ENCODE measurements at regions not wholly inside any gene's neighbourhood (a gene's known extent, or its start where the extent isn't known, plus 50 kb on each side); places are given as distances from the start of the nearest gene placed in this dataset.

DNA sequence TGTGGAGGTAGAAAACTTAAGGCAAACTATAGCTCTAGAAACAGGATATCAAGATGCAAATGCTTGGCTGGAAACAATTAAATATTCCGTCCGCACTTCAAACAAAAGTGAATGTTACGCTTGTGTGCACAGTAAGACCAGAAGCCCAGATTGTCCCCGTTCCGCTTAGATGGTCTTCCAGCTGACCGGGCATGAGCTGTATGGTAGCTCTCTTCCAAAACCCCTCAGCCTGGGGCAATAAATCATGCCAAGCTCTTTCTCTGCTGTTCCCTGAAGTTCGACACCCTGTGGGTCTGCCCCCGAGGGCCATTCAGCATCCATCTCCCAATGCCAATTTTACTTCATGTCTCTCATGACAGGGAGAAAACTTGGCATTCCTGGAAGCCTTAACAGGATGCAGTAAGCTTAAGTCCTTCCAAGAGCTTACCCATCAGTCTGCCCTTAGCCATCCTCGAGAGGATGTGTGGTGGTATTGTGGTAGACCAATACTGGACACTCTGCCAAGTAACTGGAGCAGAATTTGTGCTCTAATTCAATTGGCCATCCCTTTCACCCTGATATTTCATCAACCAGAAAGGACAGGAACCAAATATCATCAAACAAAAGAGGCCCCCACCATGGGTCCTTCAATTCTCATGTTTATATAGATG is 70.7 kb upstream of the RANBP6 start:
- Histone ChIP-seq H4K91ac (ENCODE audit: low read depth, low read length, poor library complexity) (no peak overlapping the region), H3K14ac (ENCODE audit: low read length) (no peak overlapping the region), H3K36me3 (replicated peaks in 1 of 2; ENCODE audit: control insufficient read depth in 2 of 2, insufficient read depth in 2 of 2, low read length in 2 of 2) (no peaks in the 10 kb centered on the region), H3K4me3 (ENCODE audit: low read length in 2 of 2) (no peak overlapping the region), H3K9ac (ENCODE audit: low read depth, low read length, poor library complexity) (no peak overlapping the region), H3K27ac (replicated peaks; ENCODE audit: low read length) (no peak overlapping the region), H3K23ac (ENCODE audit: low read depth, low read length, poor library complexity) (no peak overlapping the region), H3K79me1 (ENCODE audit: low read depth, low read length) (no peaks in the 10 kb centered on the region), H2BK120ac (ENCODE audit: low read depth, low read length) (no peak overlapping the region), H2AFZ (ENCODE audit: low read length) (no peak overlapping the region), H2BK12ac (ENCODE audit: low read length) (no peak overlapping the region), H4K8ac (ENCODE audit: low read depth, low read length) (no peak overlapping the region), H3K4me1 (ENCODE audit: control insufficient read depth in 2 of 2, insufficient read depth in 1 of 2, low read depth in 1 of 2, low read length in 2 of 2) (peaks cover 0 to 5% of the 10 kb centered on the region in 2 donors), H3K9me3 (replicated peaks in 1 of 2; ENCODE audit: control insufficient read depth in 2 of 2, insufficient read depth in 1 of 2, low read depth in 1 of 2, low read length in 2 of 2) (no peaks in the 10 kb centered on the region), H3K4me2 (ENCODE audit: insufficient read depth, low read length, poor library complexity, severe bottlenecking) (no peak overlapping the region), H3K4ac (ENCODE audit: low read length) (no peak overlapping the region), H2BK5ac (ENCODE audit: low read length) (no peak overlapping the region), H3K18ac (ENCODE audit: low read length) (no peak overlapping the region), H2AK5ac (ENCODE audit: low read depth, low read length) (no peak overlapping the region), H3K27me3 (ENCODE audit: control insufficient read depth in 3 of 3, insufficient read depth in 3 of 3, low read depth in 1 of 3, low read length in 3 of 3) (peaks cover 0 to 7% (median 0%) of the 10 kb centered on the region in 3 experiments), H2BK15ac (ENCODE audit: low read length) (no peak overlapping the region)
- no peak for DNase-seq (ENCODE audit: low spot score)
- WGBS, 2 donors (ENCODE audit: extremely low coverage in 2 of 2, insufficient read length in 2 of 2, insufficient replicate concordance in 1 of 2) = no CpG with 5 or more reads among the region's 9 CpGs

DNA sequence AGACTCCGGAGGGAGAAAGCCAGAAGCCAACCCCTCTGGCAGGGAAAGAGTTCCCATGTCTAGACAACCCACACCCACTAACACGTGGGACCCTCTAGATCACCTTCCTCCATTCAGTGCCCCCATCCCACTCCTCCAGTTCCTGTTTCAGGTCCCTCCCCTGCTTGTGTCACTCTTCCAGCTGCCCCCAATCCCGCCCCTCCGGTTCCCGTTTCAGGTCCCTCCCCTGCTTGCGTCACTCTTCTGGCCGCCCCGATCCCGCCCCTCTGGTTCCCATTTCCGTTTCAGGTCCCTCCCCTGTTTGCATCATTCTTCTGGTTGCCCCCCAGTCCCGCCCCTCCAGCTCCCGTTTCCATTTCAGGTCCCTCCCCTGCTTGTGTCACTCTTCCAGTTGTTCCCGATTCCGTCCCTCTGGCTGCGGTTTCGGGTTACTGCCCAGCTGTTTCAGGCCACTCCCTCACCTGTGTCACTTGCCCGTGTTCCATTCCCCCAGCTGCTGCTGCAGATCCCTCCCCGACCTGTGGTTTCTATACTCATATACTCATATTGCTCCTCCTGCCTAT is 64.8 kb upstream of the RANBP6 start:
- Histone ChIP-seq H3K4ac (ENCODE audit: low read length) (no peak overlapping the region), H3K14ac (ENCODE audit: low read length) (no peak overlapping the region), H3K36me3 (replicated peaks in 1 of 2; ENCODE audit: control insufficient read depth in 2 of 2, insufficient read depth in 2 of 2, low read length in 2 of 2) (no peaks in the 10 kb centered on the region), H3K9me3 (replicated peaks in 1 of 2; ENCODE audit: control insufficient read depth in 2 of 2, insufficient read depth in 1 of 2, low read depth in 1 of 2, low read length in 2 of 2) (no peaks in the 10 kb centered on the region), H3K4me1 (ENCODE audit: control insufficient read depth in 2 of 2, insufficient read depth in 1 of 2, low read depth in 1 of 2, low read length in 2 of 2) (peaks cover 5 to 12% of the 10 kb centered on the region in 2 donors), H3K27ac (replicated peaks; ENCODE audit: low read length) (peak overlapping the region; percentile 29), H3K27me3 (ENCODE audit: control insufficient read depth in 3 of 3, insufficient read depth in 3 of 3, low read depth in 1 of 3, low read length in 3 of 3) (peaks cover 0 to 7% (median 0%) of the 10 kb centered on the region in 3 experiments), H3K4me3 (ENCODE audit: low read length in 2 of 2) (peak overlapping the region; percentile 48 to 68), H2BK15ac (ENCODE audit: low read length) (no peak overlapping the region), H2BK120ac (ENCODE audit: low read depth, low read length) (no peak overlapping the region), H3K18ac (ENCODE audit: low read length) (no peak overlapping the region), H4K8ac (ENCODE audit: low read depth, low read length) (no peak overlapping the region), H2AFZ (ENCODE audit: low read length) (peak overlapping the region; percentile 86), H2AK5ac (ENCODE audit: low read depth, low read length) (no peak overlapping the region), H2BK12ac (ENCODE audit: low read length) (no peak overlapping the region), H3K4me2 (ENCODE audit: insufficient read depth, low read length, poor library complexity, severe bottlenecking) (peak overlapping the region; percentile 41), H3K23ac (ENCODE audit: low read depth, low read length, poor library complexity) (no peak overlapping the region), H3K79me1 (ENCODE audit: low read depth, low read length) (no peaks in the 10 kb centered on the region), H2BK5ac (ENCODE audit: low read length) (no peak overlapping the region), H4K91ac (ENCODE audit: low read depth, low read length, poor library complexity) (no peak overlapping the region), H3K9ac (ENCODE audit: low read depth, low read length, poor library complexity) (no peak overlapping the region)
- no CpG with 5 or more reads among the region's 18 CpGs for WGBS, 2 donors (ENCODE audit: extremely low coverage in 2 of 2, insufficient read length in 2 of 2, insufficient replicate concordance in 1 of 2)
- peak; percentile 87 for DNase-seq (ENCODE audit: low spot score)

DNA sequence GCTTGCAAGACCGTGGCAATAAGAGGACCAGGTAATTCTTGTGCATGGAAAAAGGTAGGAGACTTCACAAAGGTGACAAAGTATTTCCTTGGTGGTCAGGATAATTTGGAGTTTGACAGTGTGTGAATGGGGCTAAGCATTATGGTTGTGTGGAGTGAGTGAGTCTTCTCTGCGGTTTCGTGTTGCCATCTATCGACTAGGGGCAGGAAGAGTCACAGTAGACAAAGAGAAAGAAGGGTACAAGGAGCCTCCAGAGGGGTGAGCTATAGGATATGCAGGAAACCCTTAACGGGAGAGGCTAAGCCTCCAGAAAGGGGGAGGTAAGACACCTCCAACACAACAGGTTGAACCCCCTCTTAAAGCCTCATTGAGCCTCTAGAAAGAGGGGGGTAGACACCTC is 64.0 kb upstream of the RANBP6 start:
- no peak overlapping the region for H3K27ac ChIP-seq (replicated peaks; ENCODE audit: low read length)
- H2BK15ac ChIP-seq (ENCODE audit: low read length) = no peak overlapping the region
- H2BK120ac ChIP-seq (ENCODE audit: low read depth, low read length) = no peak overlapping the region
- no peak for DNase-seq (ENCODE audit: low spot score)
- no CpG with 5 or more reads among the region's 5 CpGs for WGBS, 2 donors (ENCODE audit: extremely low coverage in 2 of 2, insufficient read length in 2 of 2, insufficient replicate concordance in 1 of 2)
- H2BK5ac ChIP-seq (ENCODE audit: low read length) = no peak overlapping the region
- no peak overlapping the region for H4K8ac ChIP-seq (ENCODE audit: low read depth, low read length)
- no peaks in the 10 kb centered on the region for H3K36me3 ChIP-seq (replicated peaks in 1 of 2; ENCODE audit: control insufficient read depth in 2 of 2, insufficient read depth in 2 of 2, low read length in 2 of 2)
- H3K9me3 ChIP-seq (replicated peaks in 1 of 2; ENCODE audit: control insufficient read depth in 2 of 2, insufficient read depth in 1 of 2, low read depth in 1 of 2, low read length in 2 of 2) = no peaks in the 10 kb centered on the region
- no peak overlapping the region for H3K9ac ChIP-seq (ENCODE audit: low read depth, low read length, poor library complexity)
- H2BK12ac ChIP-seq (ENCODE audit: low read length) = no peak overlapping the region
- H4K91ac ChIP-seq (ENCODE audit: low read depth, low read length, poor library complexity) = no peak overlapping the region
- no peak overlapping the region for H3K4ac ChIP-seq (ENCODE audit: low read length)
- H3K4me1 ChIP-seq (ENCODE audit: control insufficient read depth in 2 of 2, insufficient read depth in 1 of 2, low read depth in 1 of 2, low read length in 2 of 2) = peaks cover 5 to 12% of the 10 kb centered on the region in 2 donors
- H3K4me2 ChIP-seq (ENCODE audit: insufficient read depth, low read length, poor library complexity, severe bottlenecking) = no peak overlapping the region
- no peak overlapping the region for H2AK5ac ChIP-seq (ENCODE audit: low read depth, low read length)
- H3K14ac ChIP-seq (ENCODE audit: low read length) = no peak overlapping the region
- H3K4me3 ChIP-seq (ENCODE audit: low read length in 2 of 2) = peak overlapping the region in 1 of 2 donors; percentile 43
- H2AFZ ChIP-seq (ENCODE audit: low read length) = peak overlapping the region; percentile 86
- H3K23ac ChIP-seq (ENCODE audit: low read depth, low read length, poor library complexity) = no peak overlapping the region
- H3K18ac ChIP-seq (ENCODE audit: low read length) = no peak overlapping the region
- H3K79me1 ChIP-seq (ENCODE audit: low read depth, low read length) = no peaks in the 10 kb centered on the region
- H3K27me3 ChIP-seq (ENCODE audit: control insufficient read depth in 3 of 3, insufficient read depth in 3 of 3, low read depth in 1 of 3, low read length in 3 of 3) = peaks cover 0 to 7% (median 0%) of the 10 kb centered on the region in 3 experiments

DNA sequence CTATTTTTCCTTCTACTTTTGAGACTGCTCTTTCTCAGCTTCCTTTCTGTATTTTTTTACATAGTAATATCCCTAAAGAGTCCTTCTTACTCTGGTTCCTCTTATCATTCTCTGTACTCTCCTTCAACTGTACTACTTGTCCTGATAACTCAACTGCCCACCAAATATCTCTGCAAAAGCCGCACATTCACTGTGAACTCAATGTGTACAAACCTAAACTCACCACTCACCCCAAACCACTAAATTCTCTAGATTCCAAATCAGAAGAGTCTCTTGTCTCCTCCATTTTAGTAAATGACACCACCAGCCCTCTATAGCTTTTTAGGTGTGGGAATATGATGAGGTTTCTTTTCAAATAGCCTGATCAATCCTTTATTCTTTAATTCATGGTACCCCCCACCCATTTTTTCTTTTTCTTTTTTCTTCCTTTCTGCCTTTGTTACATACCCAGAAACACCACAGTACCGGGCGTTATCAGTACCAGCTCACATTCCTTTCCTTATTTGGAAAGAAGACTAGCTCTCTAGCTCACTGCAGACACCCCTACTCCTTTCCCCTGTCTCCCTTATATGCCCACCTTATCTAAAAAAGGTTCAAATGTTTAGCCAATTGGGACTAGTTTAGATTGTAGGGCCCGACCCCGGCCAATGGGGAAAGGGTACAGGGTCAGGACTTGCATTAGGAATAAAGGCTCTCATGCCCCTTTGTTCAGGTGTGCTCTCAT is 63.1 kb upstream of the RANBP6 start:
- Histone ChIP-seq H3K4me1 (ENCODE audit: control insufficient read depth in 2 of 2, insufficient read depth in 1 of 2, low read depth in 1 of 2, low read length in 2 of 2) (peaks cover 5 to 12% of the 10 kb centered on the region in 2 donors), H3K36me3 (replicated peaks in 1 of 2; ENCODE audit: control insufficient read depth in 2 of 2, insufficient read depth in 2 of 2, low read length in 2 of 2) (no peaks in the 10 kb centered on the region)
- no peak for DNase-seq (ENCODE audit: low spot score)

More for the DNA sequence above, 63.1 kb upstream of the RANBP6 start:
- no peak overlapping the region for H3K9ac ChIP-seq (ENCODE audit: low read depth, low read length, poor library complexity)
- no peak overlapping the region for H4K8ac ChIP-seq (ENCODE audit: low read depth, low read length)
- H3K18ac ChIP-seq (ENCODE audit: low read length) = no peak overlapping the region
- no peak overlapping the region for H3K4ac ChIP-seq (ENCODE audit: low read length)
- no peak overlapping the region for H2BK120ac ChIP-seq (ENCODE audit: low read depth, low read length)
- H3K27ac ChIP-seq (replicated peaks; ENCODE audit: low read length) = no peak overlapping the region
- H3K14ac ChIP-seq (ENCODE audit: low read length) = no peak overlapping the region
- no peak overlapping the region for H2BK5ac ChIP-seq (ENCODE audit: low read length)
- no peaks in the 10 kb centered on the region for H3K9me3 ChIP-seq (replicated peaks in 1 of 2; ENCODE audit: control insufficient read depth in 2 of 2, insufficient read depth in 1 of 2, low read depth in 1 of 2, low read length in 2 of 2)
- no peak overlapping the region for H3K4me3 ChIP-seq (ENCODE audit: low read length in 2 of 2)
- no CpG with 5 or more reads among the region's 5 CpGs for WGBS, 2 donors (ENCODE audit: extremely low coverage in 2 of 2, insufficient read length in 2 of 2, insufficient replicate concordance in 1 of 2)
- H3K4me2 ChIP-seq (ENCODE audit: insufficient read depth, low read length, poor library complexity, severe bottlenecking) = no peak overlapping the region
- no peak overlapping the region for H2AK5ac ChIP-seq (ENCODE audit: low read depth, low read length)
- no peak overlapping the region for H2BK15ac ChIP-seq (ENCODE audit: low read length)
- no peak overlapping the region for H3K23ac ChIP-seq (ENCODE audit: low read depth, low read length, poor library complexity)
- no peak overlapping the region for H2BK12ac ChIP-seq (ENCODE audit: low read length)
- no peaks in the 10 kb centered on the region for H3K79me1 ChIP-seq (ENCODE audit: low read depth, low read length)
- H4K91ac ChIP-seq (ENCODE audit: low read depth, low read length, poor library complexity) = no peak overlapping the region
- H3K27me3 ChIP-seq (ENCODE audit: control insufficient read depth in 3 of 3, insufficient read depth in 3 of 3, low read depth in 1 of 3, low read length in 3 of 3) = peaks cover 0 to 3% (median 0%) of the 10 kb centered on the region in 3 experiments
- H2AFZ ChIP-seq (ENCODE audit: low read length) = peak overlapping the region; percentile 86
